ENCODE measurements at regions not wholly inside any gene's neighbourhood (a gene's known extent, or its start where the extent isn't known, plus 50 kb on each side); places are given as distances from the start of the nearest gene placed in this dataset.

- no peaks in the 10 kb centered on the region for H3K4me1 Mint-ChIP-seq
- DNase-seq (no peak), ATAC-seq (ENCODE audit: low read depth) (no peak)
- no peaks in the 10 kb centered on the region for H3K9me3 Mint-ChIP-seq
- H3K4me3 Mint-ChIP-seq = no peak overlapping the region
- peaks cover 2% of the 10 kb centered on the region for H3K27me3 Mint-ChIP-seq
- CTCF ChIA-PET = no interaction called here
- no peaks in the 10 kb centered on the region for H3K36me3 Mint-ChIP-seq (ENCODE audit: low read depth)
- no peak for TF ChIP-seq CTCF (IDR thresholded peaks at IDR 0.05)
- H3K27ac Mint-ChIP-seq = no peak overlapping the region
- intact Hi-C loops (cut with micrococcal nuclease) = no loop called here
- POLR2A ChIA-PET = no interaction called here
Measured at GRCh38 chr2:18219676-18220075, 340.8 kb downstream of the RDH14 start.

GRCh38 chr2:18218160-18218933 is 339.9 kb downstream of the KCNS3 start:
- ChIA-PET POLR2A (no interaction called here), CTCF (no interaction called here)
- ATAC-seq (ENCODE audit: low read depth) (no peak), DNase-seq (no peak)
- H3K36me3 Mint-ChIP-seq (ENCODE audit: low read depth) = no peaks in the 10 kb centered on the region
- intact Hi-C loops (cut with micrococcal nuclease) = no loop called here
- no peaks in the 10 kb centered on the region for H3K9me3 Mint-ChIP-seq
- H3K4me3 Mint-ChIP-seq = no peak overlapping the region
- H3K27ac Mint-ChIP-seq = no peak overlapping the region
- no peaks in the 10 kb centered on the region for H3K4me1 Mint-ChIP-seq
- TF ChIP-seq CTCF (IDR thresholded peaks at IDR 0.05) = no peak
- peaks cover 2% of the 10 kb centered on the region for H3K27me3 Mint-ChIP-seq

GRCh38 chr2:18214936-18215335 is 336.5 kb downstream of the KCNS3 start:
- Mint-ChIP-seq H3K9me3 (no peaks in the 10 kb centered on the region), H3K4me1 (no peaks in the 10 kb centered on the region), H3K4me3 (no peak overlapping the region), H3K36me3 (ENCODE audit: low read depth) (no peaks in the 10 kb centered on the region), H3K27me3 (peaks cover 2% of the 10 kb centered on the region), H3K27ac (no peak overlapping the region)
- no peak for TF ChIP-seq CTCF (IDR thresholded peaks at IDR 0.05)
- intact Hi-C loops (cut with micrococcal nuclease) = no loop called here
- DNase-seq (no peak), ATAC-seq (ENCODE audit: low read depth) (no peak)
- CTCF ChIA-PET = no interaction called here
- POLR2A ChIA-PET = no interaction called here

- ChIA-PET CTCF (interaction anchor here (0.7 kb wide), 1 partner anchor 383 kb away, joined by 5 read pairs; no protein-coding TSS in a partner anchor), POLR2A (no interaction called here)
- no peak for DNase-seq
- Mint-ChIP-seq H3K27ac (no peak overlapping the region), H3K36me3 (ENCODE audit: low read depth) (no peaks in the 10 kb centered on the region), H3K4me3 (no peak overlapping the region), H3K27me3 (peaks cover 2% of the 10 kb centered on the region), H3K9me3 (no peaks in the 10 kb centered on the region), H3K4me1 (no peaks in the 10 kb centered on the region)
- intact Hi-C loops (cut with micrococcal nuclease) = no loop called here
- TF ChIP-seq CTCF (IDR thresholded peaks at IDR 0.05) = no peak
- no peak for ATAC-seq (ENCODE audit: low read depth)
Measured at GRCh38 chr2:18213986-18214385, 335.5 kb downstream of the KCNS3 start.

- no peaks in the 10 kb centered on the region for H3K9me3 Mint-ChIP-seq
- H3K27me3 Mint-ChIP-seq = no peaks in the 10 kb centered on the region
- H3K4me3 Mint-ChIP-seq = no peak overlapping the region
Measured at GRCh38 chr2:18209934-18210639, 331.6 kb downstream of the KCNS3 start.

More at GRCh38 chr2:18209934-18210639, 331.6 kb downstream of the KCNS3 start:
- Mint-ChIP-seq H3K4me1 (no peaks in the 10 kb centered on the region), H3K27ac (no peak overlapping the region), H3K36me3 (ENCODE audit: low read depth) (no peaks in the 10 kb centered on the region)
- DNase-seq (no peak), ATAC-seq (ENCODE audit: low read depth) (no peak)
- ChIA-PET POLR2A (interaction anchor here (0.5 kb wide), 1 partner anchor 344 kb away, joined by 4 read pairs; no protein-coding TSS in a partner anchor), CTCF (no interaction called here)
- intact Hi-C loops (cut with micrococcal nuclease) = no loop called here
- TF ChIP-seq CTCF (IDR thresholded peaks at IDR 0.05) = no peak

Measured in activated B cell treated with CpG ODN at 0.5 μM for 24 hours (primary cell).